Activated T-cell treated with anti-CD3 and anti-CD28 coated beads, Interleukin-2, amount 50 U/mL, for 24 hours (primary cell): ENCODE measurements at regions not wholly inside any gene's neighbourhood (a gene's known extent, or its start where the extent isn't known, plus 50 kb on each side); places are given as distances from the start of the nearest gene placed in this dataset.

Source experiments
- DNase-seq: peaks from one replicate; pipeline ENCODE4 v3.0.0-alpha.2; 2020
- H3K27ac Mint-ChIP-seq: 2 replicates; pipeline ENCODE4 v1.8.0; 2020; ENCODE audit warnings: mild to moderate bottlenecking, mixed read lengths
- H3K27me3 Mint-ChIP-seq: 2 replicates; pipeline ENCODE4 v1.8.0; 2020; ENCODE audit warnings: mixed read lengths
- H3K36me3 Mint-ChIP-seq: 2 replicates; pipeline ENCODE4 v1.8.0; 2020; ENCODE audit warnings: low read depth, mixed read lengths
- H3K4me1 Mint-ChIP-seq: 2 replicates; pipeline ENCODE4 v1.8.0; 2020; ENCODE audit warnings: low read depth, mixed read lengths
- H3K4me3 Mint-ChIP-seq: 2 replicates; pipeline ENCODE4 v1.8.0; 2020; ENCODE audit warnings: mild to moderate bottlenecking, moderate library complexity, mixed read lengths
- H3K9me3 Mint-ChIP-seq: 2 replicates; pipeline ENCODE4 v1.8.0; 2020; ENCODE audit warnings: mixed read lengths

- Mint-ChIP-seq H3K9me3 (peaks cover 4% of the 10 kb centered on the region), H3K4me1 (no peaks in the 10 kb centered on the region), H3K27ac (no peak overlapping the region), H3K4me3 (no peak overlapping the region), H3K27me3 (no peaks in the 10 kb centered on the region), H3K36me3 (no peaks in the 10 kb centered on the region)
- no peak for DNase-seq
Observed at GRCh38 chr5:162384225-162384624, 316.7 kb downstream of the GABRG2 start.

- Mint-ChIP-seq H3K27me3 (no peaks in the 10 kb centered on the region), H3K9me3 (peaks cover 14% of the 10 kb centered on the region), H3K36me3 (no peaks in the 10 kb centered on the region), H3K4me1 (no peaks in the 10 kb centered on the region), H3K27ac (no peak overlapping the region), H3K4me3 (no peak overlapping the region)
- no peak for DNase-seq
Observed at GRCh38 chr5:162391833-162392232, 324.3 kb downstream of the GABRG2 start.

GRCh38 chr5:162392336-162392735 is 324.8 kb downstream of the GABRG2 start:
- no peak overlapping the region for H3K4me3 Mint-ChIP-seq
- no peak overlapping the region for H3K27ac Mint-ChIP-seq
- no peaks in the 10 kb centered on the region for H3K27me3 Mint-ChIP-seq
- H3K9me3 Mint-ChIP-seq, result peaks cover 14% of the 10 kb centered on the region
- no peaks in the 10 kb centered on the region for H3K36me3 Mint-ChIP-seq
- DNase-seq, result no peak
- no peaks in the 10 kb centered on the region for H3K4me1 Mint-ChIP-seq

- no peak for DNase-seq
- H3K36me3 Mint-ChIP-seq, result no peaks in the 10 kb centered on the region
- no peak overlapping the region for H3K4me3 Mint-ChIP-seq
- no peaks in the 10 kb centered on the region for H3K27me3 Mint-ChIP-seq
- H3K9me3 Mint-ChIP-seq, result peaks cover 18% of the 10 kb centered on the region
- H3K4me1 Mint-ChIP-seq, result no peaks in the 10 kb centered on the region
- no peak overlapping the region for H3K27ac Mint-ChIP-seq
Observed at GRCh38 chr5:162393534-162393933, 326.0 kb downstream of the GABRG2 start.

GRCh38 chr5:162407614-162408013 is 340.0 kb downstream of the GABRG2 start:
- no peak overlapping the region for H3K27ac Mint-ChIP-seq
- no peak for DNase-seq
- peaks cover 13% of the 10 kb centered on the region for H3K9me3 Mint-ChIP-seq
- no peak overlapping the region for H3K4me3 Mint-ChIP-seq
- H3K36me3 Mint-ChIP-seq, result no peaks in the 10 kb centered on the region
- H3K4me1 Mint-ChIP-seq, result no peaks in the 10 kb centered on the region
- H3K27me3 Mint-ChIP-seq, result no peaks in the 10 kb centered on the region

GRCh38 chr5:162410365-162410764 is 342.8 kb downstream of the GABRG2 start:
- no peak for DNase-seq
- H3K4me3 Mint-ChIP-seq, result no peak overlapping the region
- no peaks in the 10 kb centered on the region for H3K36me3 Mint-ChIP-seq
- H3K9me3 Mint-ChIP-seq, result peaks cover 9% of the 10 kb centered on the region
- no peak overlapping the region for H3K27ac Mint-ChIP-seq
- H3K27me3 Mint-ChIP-seq, result no peaks in the 10 kb centered on the region
- H3K4me1 Mint-ChIP-seq, result no peaks in the 10 kb centered on the region

- no peaks in the 10 kb centered on the region for H3K27me3 Mint-ChIP-seq
- no peak overlapping the region for H3K27ac Mint-ChIP-seq
- no peaks in the 10 kb centered on the region for H3K36me3 Mint-ChIP-seq
- DNase-seq, result no peak
- no peak overlapping the region for H3K4me3 Mint-ChIP-seq
- H3K9me3 Mint-ChIP-seq, result no peaks in the 10 kb centered on the region
- no peaks in the 10 kb centered on the region for H3K4me1 Mint-ChIP-seq
Observed at GRCh38 chr5:162429142-162429541, 361.6 kb downstream of the GABRG2 start.

- peaks cover 11% of the 10 kb centered on the region for H3K9me3 Mint-ChIP-seq
- H3K36me3 Mint-ChIP-seq, result no peaks in the 10 kb centered on the region
- no peaks in the 10 kb centered on the region for H3K27me3 Mint-ChIP-seq
- H3K4me3 Mint-ChIP-seq, result no peak overlapping the region
- no peak overlapping the region for H3K27ac Mint-ChIP-seq
- no peak for DNase-seq
- H3K4me1 Mint-ChIP-seq, result no peaks in the 10 kb centered on the region
Observed at GRCh38 chr5:162434281-162434680, 366.7 kb downstream of the GABRG2 start.

- H3K9me3 Mint-ChIP-seq, result peaks cover 11% of the 10 kb centered on the region
- no peak overlapping the region for H3K4me3 Mint-ChIP-seq
- no peak for DNase-seq
- no peak overlapping the region for H3K27ac Mint-ChIP-seq
- no peaks in the 10 kb centered on the region for H3K36me3 Mint-ChIP-seq
- no peaks in the 10 kb centered on the region for H3K4me1 Mint-ChIP-seq
- H3K27me3 Mint-ChIP-seq, result no peaks in the 10 kb centered on the region
Observed at GRCh38 chr5:162436055-162436454, 368.5 kb downstream of the GABRG2 start.

GRCh38 chr5:162444129-162444762 is 376.7 kb downstream of the GABRG2 start:
- H3K36me3 Mint-ChIP-seq, result no peaks in the 10 kb centered on the region
- no peaks in the 10 kb centered on the region for H3K4me1 Mint-ChIP-seq
- no peak overlapping the region for H3K27ac Mint-ChIP-seq
- peaks cover 2% of the 10 kb centered on the region for H3K9me3 Mint-ChIP-seq
- H3K4me3 Mint-ChIP-seq, result no peak overlapping the region
- DNase-seq, result no peak
- no peaks in the 10 kb centered on the region for H3K27me3 Mint-ChIP-seq

- no peak overlapping the region for H3K27ac Mint-ChIP-seq
- DNase-seq, result no peak
- no peaks in the 10 kb centered on the region for H3K27me3 Mint-ChIP-seq
- H3K4me1 Mint-ChIP-seq, result no peaks in the 10 kb centered on the region
- H3K4me3 Mint-ChIP-seq, result no peak overlapping the region
- H3K9me3 Mint-ChIP-seq, result peaks cover 27% of the 10 kb centered on the region
- H3K36me3 Mint-ChIP-seq, result no peaks in the 10 kb centered on the region
Observed at GRCh38 chr5:162456086-162456485, 388.5 kb downstream of the GABRG2 start.

GRCh38 chr5:162466011-162466410 is 398.4 kb downstream of the GABRG2 start:
- no peaks in the 10 kb centered on the region for H3K27me3 Mint-ChIP-seq
- H3K27ac Mint-ChIP-seq, result no peak overlapping the region
- H3K4me1 Mint-ChIP-seq, result no peaks in the 10 kb centered on the region
- DNase-seq, result no peak
- peaks cover 10% of the 10 kb centered on the region for H3K9me3 Mint-ChIP-seq
- H3K36me3 Mint-ChIP-seq, result no peaks in the 10 kb centered on the region
- H3K4me3 Mint-ChIP-seq, result no peak overlapping the region

- peaks cover 4% of the 10 kb centered on the region for H3K9me3 Mint-ChIP-seq
Observed at GRCh38 chr5:162473041-162473714, 405.6 kb downstream of the GABRG2 start.

GRCh38 chr5:162474239-162474638 is 406.7 kb downstream of the GABRG2 start:
- Mint-ChIP-seq H3K4me1 (no peaks in the 10 kb centered on the region), H3K27me3 (no peaks in the 10 kb centered on the region), H3K27ac (no peak overlapping the region), H3K4me3 (no peak overlapping the region), H3K36me3 (no peaks in the 10 kb centered on the region), H3K9me3 (peaks cover 4% of the 10 kb centered on the region)
- DNase-seq, result no peak

More at GRCh38 chr5:162473041-162473714, 405.6 kb downstream of the GABRG2 start:
- Mint-ChIP-seq H3K27ac (no peak overlapping the region), H3K27me3 (no peaks in the 10 kb centered on the region), H3K36me3 (no peaks in the 10 kb centered on the region), H3K4me3 (no peak overlapping the region), H3K4me1 (no peaks in the 10 kb centered on the region)
- DNase-seq, result no peak

GRCh38 chr5:162484095-162484494 is 416.5 kb downstream of the GABRG2 start:
- no peak for DNase-seq
- H3K9me3 Mint-ChIP-seq, result peaks cover 15% of the 10 kb centered on the region
- no peaks in the 10 kb centered on the region for H3K4me1 Mint-ChIP-seq
- no peaks in the 10 kb centered on the region for H3K36me3 Mint-ChIP-seq
- no peak overlapping the region for H3K4me3 Mint-ChIP-seq
- H3K27ac Mint-ChIP-seq, result no peak overlapping the region
- H3K27me3 Mint-ChIP-seq, result no peaks in the 10 kb centered on the region
